H9 (cell line): ENCODE measurements at regions not wholly inside any gene's neighbourhood (a gene's known extent, or its start where the extent isn't known, plus 50 kb on each side); places are given as distances from the start of the nearest gene placed in this dataset.
A peak's percentile ranks its signal among the peaks of the same experiment; 100 is the strongest.

Source experiments
- DNase-seq: peaks from one replicate; pipeline ENCODE4 v3.0.0-alpha.2; 2017
- H2AFZ ChIP-seq: one replicate; pipeline ENCODE4 v1.6.1; 2013; ENCODE audit warnings: mild to moderate bottlenecking, low read length, control low read depth, moderate library complexity
- H2AK5ac ChIP-seq: 2 replicates; pipeline ENCODE4 v1.6.1; 2013; ENCODE audit warnings: low read length, control low read depth, mixed read lengths; ENCODE audit not compliant: insufficient read length
- H2BK120ac ChIP-seq: one replicate; pipeline ENCODE4 v1.6.1; 2013; ENCODE audit warnings: low read depth, mild to moderate bottlenecking, low read length, control low read depth, inconsistent platforms; ENCODE audit not compliant: poor library complexity, severe bottlenecking
- H2BK12ac ChIP-seq: 2 replicates; pipeline ENCODE4 v1.6.1; 2013; ENCODE audit warnings: low read length, control low read depth, mixed read lengths, low read depth; ENCODE audit not compliant: insufficient read length
- H2BK15ac ChIP-seq: 2 replicates; pipeline ENCODE4 v1.6.1; 2013; ENCODE audit warnings: low read depth, low read length, control low read depth
- H2BK20ac ChIP-seq: one replicate; pipeline ENCODE4 v1.6.1; 2013; ENCODE audit warnings: low read depth, mild to moderate bottlenecking, low read length, control low read depth, inconsistent platforms; ENCODE audit not compliant: poor library complexity, severe bottlenecking
- H2BK5ac ChIP-seq: 2 replicates; pipeline ENCODE4 v1.6.1; 2013; ENCODE audit warnings: low read length, control low read depth, mixed read lengths; ENCODE audit not compliant: insufficient read length
- H3K14ac ChIP-seq: 2 replicates; pipeline ENCODE4 v1.6.1; 2013; ENCODE audit warnings: low read length, control low read depth; ENCODE audit not compliant: insufficient read depth
- H3K18ac ChIP-seq: 2 replicates; pipeline ENCODE4 v1.6.1; 2013; ENCODE audit warnings: low read depth, mild to moderate bottlenecking, mixed read lengths, low read length, control low read depth; ENCODE audit not compliant: insufficient read length
- H3K23ac ChIP-seq: 2 replicates; pipeline ENCODE4 v1.6.1; 2013; ENCODE audit warnings: low read length, control low read depth, mixed read lengths, low read depth; ENCODE audit not compliant: insufficient read length
- H3K23me2 ChIP-seq: 2 replicates; pipeline ENCODE4 v1.6.1; 2013; ENCODE audit warnings: low read depth, mild to moderate bottlenecking, mixed read lengths, low read length, control low read depth; ENCODE audit not compliant: insufficient read length, poor library complexity, severe bottlenecking
- H3K27ac ChIP-seq: 2 replicates; pipeline ENCODE4 v1.5.1; 2013; ENCODE audit warnings: low read length, control low read depth, mixed read lengths, low read depth; ENCODE audit not compliant: insufficient read length
- H3K27me3 ChIP-seq: 2 replicates; pipeline ENCODE4 v1.6.1; 2013; ENCODE audit warnings: low read length, control low read depth, inconsistent platforms; ENCODE audit not compliant: insufficient read depth
- H3K4ac ChIP-seq: 2 replicates; pipeline ENCODE4 v1.6.1; 2013; ENCODE audit warnings: low read depth, mild to moderate bottlenecking, control low read depth, inconsistent platforms, low read length, moderate library complexity
- H3K4me1 ChIP-seq: 2 replicates; pipeline ENCODE4 v1.6.1; 2013; ENCODE audit warnings: low read length, control low read depth, inconsistent platforms; ENCODE audit not compliant: insufficient read depth
- H3K4me2 ChIP-seq: 2 replicates; pipeline ENCODE4 v1.6.1; 2013; ENCODE audit warnings: low read length, control low read depth, mixed read lengths; ENCODE audit not compliant: insufficient read length, insufficient read depth
- H3K56ac ChIP-seq: 2 replicates; pipeline ENCODE4 v1.6.1; 2013; ENCODE audit warnings: low read depth, mild to moderate bottlenecking, mixed read lengths, low read length, control low read depth; ENCODE audit not compliant: insufficient read length
- H3K79me1 ChIP-seq: 2 replicates; pipeline ENCODE4 v1.6.1; 2013; ENCODE audit warnings: low read depth, mild to moderate bottlenecking, moderate library complexity, low read length, control low read depth, inconsistent platforms; ENCODE audit not compliant: insufficient read depth, poor library complexity, severe bottlenecking
- H3K79me2 ChIP-seq: 2 replicates; pipeline ENCODE4 v1.6.1; 2013; ENCODE audit warnings: low read length, control low read depth, inconsistent platforms; ENCODE audit not compliant: insufficient read depth
- H3K9ac ChIP-seq: 2 replicates; pipeline ENCODE4 v1.6.1; 2013; ENCODE audit warnings: low read length, control low read depth, mixed read lengths; ENCODE audit not compliant: insufficient read length; ENCODE audit errors: extremely low read depth
- H3K9me3 ChIP-seq: one replicate; pipeline ENCODE4 v1.6.1; 2013; ENCODE audit warnings: low read depth, low read length, inconsistent platforms; ENCODE audit not compliant: control insufficient read depth
- H3T11ph ChIP-seq: one replicate; pipeline ENCODE4 v1.6.1; 2013; ENCODE audit warnings: mild to moderate bottlenecking, low read length, control low read depth, inconsistent platforms
- H4K20me1 ChIP-seq: one replicate; pipeline ENCODE4 v1.6.1; 2013; ENCODE audit not compliant: control insufficient read depth, insufficient read length, insufficient read depth
- H4K5ac ChIP-seq: 2 replicates; pipeline ENCODE4 v1.6.1; 2013; ENCODE audit warnings: low read depth, mild to moderate bottlenecking, mixed read lengths, low read length, control low read depth; ENCODE audit not compliant: insufficient read length
- H4K8ac ChIP-seq: replicated peaks from 2 replicates; pipeline ENCODE4 v1.6.1; 2013; ENCODE audit warnings: low read length, control low read depth, mixed read lengths, low read depth; ENCODE audit not compliant: insufficient read length
- H4K91ac ChIP-seq: 2 replicates; pipeline ENCODE4 v1.6.1; 2013; ENCODE audit warnings: low read depth, mild to moderate bottlenecking, moderate library complexity, mixed read lengths, low read length, control low read depth; ENCODE audit not compliant: insufficient read length
- H3K27ac Mint-ChIP-seq, 3 experiments: 2 replicates in 2 of 3; 3 replicates in 1 of 3; pipeline ENCODE4 v1.8.0; 2020 to 2021; ENCODE audit warnings: mixed read lengths in 3 of 3, mild to moderate bottlenecking in 1 of 3, moderate library complexity in 1 of 3
- H3K27me3 Mint-ChIP-seq: 2 replicates; pipeline ENCODE4 v1.8.0; 2021; ENCODE audit warnings: low read depth, mild to moderate bottlenecking, moderate library complexity, mixed read lengths
- H3K36me3 Mint-ChIP-seq, 3 experiments: 2 replicates in 2 of 3; 3 replicates in 1 of 3; pipeline ENCODE4 v1.8.0; 2020 to 2021; ENCODE audit warnings: low read depth in 3 of 3, mixed read lengths in 3 of 3; ENCODE audit not compliant: insufficient read depth in 1 of 3
- H3K4me1 Mint-ChIP-seq, 2 experiments: 2 replicates each; pipeline ENCODE4 v1.8.0; 2020; ENCODE audit warnings: mixed read lengths in 2 of 2
- H3K4me3 Mint-ChIP-seq, 2 experiments: 2 replicates in 1 of 2; 3 replicates in 1 of 2; pipeline ENCODE4 v1.8.0; 2020 to 2021; ENCODE audit warnings: mild to moderate bottlenecking in 2 of 2, mixed read lengths in 2 of 2, moderate library complexity in 1 of 2
- H3K9me3 Mint-ChIP-seq, 2 experiments: 2 replicates in 1 of 2; 3 replicates in 1 of 2; pipeline ENCODE4 v1.8.0; 2020; ENCODE audit warnings: mild to moderate bottlenecking in 2 of 2, mixed read lengths in 2 of 2, moderate library complexity in 1 of 2
- CTCF ChIP-seq: fragments of 200-600 bp; sonication (generic); conservative IDR thresholded peaks from 3 replicates; pipeline ENCODE4 v1.8.0; 2021; ENCODE audit warnings: antibody characterized with exemption, mild to moderate bottlenecking
- WGBS: extraction: QIAGEN DNeasy Blood & Tissue Kit; methylation state at CpG from one replicate; pipeline ENCODE4 v1.1.7; 2013; ENCODE audit warnings: missing lambda C conversion rate, low lambda C conversion rate, mixed read lengths; ENCODE audit not compliant: insufficient read length; ENCODE audit errors: extremely low coverage; 5-methylcytosine and 5-hydroxymethylcytosine counted together

GRCh38 chr7:25952261-25953057 is 199.5 kb upstream of the NFE2L3 start:
- Histone ChIP-seq H4K91ac (no peak overlapping the region), H3T11ph (peak overlapping the region; percentile 90), H4K5ac (peak overlapping the region; percentile 43), H3K79me2 (peaks cover 1% of the 10 kb centered on the region; the same call in 1 of the 2 replicates), H3K27me3 (no peaks in the 10 kb centered on the region), H3K9ac (peak overlapping the region; percentile 46), H2AK5ac (no peak overlapping the region), H2BK120ac (no peak overlapping the region), H2BK12ac (peak overlapping the region; percentile 42), H3K4me1 (peaks cover 14% of the 10 kb centered on the region; the same call in 1 of the 2 replicates), H4K20me1 (no peaks in the 10 kb centered on the region), H2BK5ac (no peak overlapping the region), H3K56ac (no peak overlapping the region), H3K23ac (no peak overlapping the region), H3K4me2 (peak overlapping the region; percentile 74), H3K4ac (no peak overlapping the region; the same call in 1 of the 2 replicates), H2BK20ac (peak overlapping the region; percentile 93), H2AFZ (peak overlapping the region; percentile 93), H4K8ac (no peak overlapping the region), H2BK15ac (no peak overlapping the region), H3K79me1 (no peaks in the 10 kb centered on the region), H3K18ac (peak overlapping the region; percentile 89), H3K23me2 (peaks cover 20% of the 10 kb centered on the region), H3K9me3 (no peaks in the 10 kb centered on the region), H3K14ac (peak overlapping the region; percentile 84), H3K27ac (no peak overlapping the region)
- no CpG with 5 or more reads among the region's 19 CpGs for WGBS
- no peaks in the 10 kb centered on the region; the same call in 1 of the 2 replicates for H3K27me3 Mint-ChIP-seq
- H3K27ac Mint-ChIP-seq = peak overlapping the region; percentile 63 to 97 (median 66); a peak in 5 of 7 replicates
- peak overlapping the region; percentile 62 to 79 for H3K4me3 Mint-ChIP-seq
- TF ChIP-seq CTCF = no peak
- peaks cover 14 to 17% of the 10 kb centered on the region in 2 experiments for H3K9me3 Mint-ChIP-seq
- DNase-seq = peak; percentile 34
- H3K4me1 Mint-ChIP-seq = peaks cover 45 to 54% of the 10 kb centered on the region in 2 experiments
- H3K36me3 Mint-ChIP-seq = peaks cover 10 to 38% (median 12%) of the 10 kb centered on the region in 3 experiments
